ENCODE measurements at regions not wholly inside any gene's neighbourhood (a gene's known extent, or its start where the extent isn't known, plus 50 kb on each side); places are given as distances from the start of the nearest gene placed in this dataset.
"Not testable (repeated sequence)": the region's sequence is repeated elsewhere in the genome, so short reads cannot be mapped to it uniquely, and the experiment has no call there.

DNA sequence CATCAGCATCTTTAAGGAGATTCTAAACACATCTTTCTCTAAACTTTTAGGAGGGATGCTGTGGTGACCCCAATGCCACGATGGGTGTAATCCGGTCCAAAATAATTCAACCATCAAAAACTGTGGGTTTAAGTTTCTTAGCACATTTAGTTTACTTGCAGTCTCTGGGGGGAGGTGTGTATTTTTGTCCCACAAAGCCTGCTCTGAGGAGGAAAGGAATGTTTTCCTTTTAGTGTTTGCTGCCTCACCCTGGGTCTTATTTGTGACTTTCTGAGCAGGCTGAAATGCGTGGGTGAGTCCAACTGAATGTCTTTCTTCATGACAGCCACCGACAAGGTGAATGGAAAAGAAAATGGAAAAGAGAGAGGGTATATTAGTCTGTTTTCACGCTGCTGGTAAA lies 1324.7 kb downstream of the AACS start:
- no peak for DNase-seq (ENCODE audit: low read depth in 3 of 3, low spot score in 2 of 3)

DNA sequence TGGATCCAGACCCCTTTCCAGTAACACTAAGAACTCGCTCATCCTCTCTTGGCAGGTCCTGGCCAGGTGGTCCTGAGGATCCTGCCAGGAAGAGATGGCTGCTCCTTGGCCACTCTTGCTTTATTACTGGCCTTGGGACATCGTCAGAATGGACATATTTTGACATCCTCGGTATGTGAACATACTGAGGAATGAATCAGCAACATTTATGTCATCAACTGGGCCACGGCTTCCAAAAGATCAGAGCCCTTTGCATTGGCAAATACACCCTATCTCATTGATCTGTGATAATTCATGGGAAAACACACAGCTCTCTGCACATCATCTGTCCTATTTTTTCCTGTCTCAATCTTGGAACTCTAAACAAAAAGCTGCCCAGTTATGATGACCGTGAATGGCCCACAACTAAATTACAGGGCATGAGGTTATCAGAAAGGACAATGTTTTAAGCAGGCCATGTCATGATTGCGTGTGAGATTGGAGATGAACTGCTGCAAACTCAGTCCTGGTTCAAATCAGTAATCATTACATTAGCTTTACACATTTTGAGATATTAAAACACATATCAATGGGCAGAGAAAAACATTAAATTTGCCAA lies 1325.8 kb downstream of the AACS start:
- no peak for DNase-seq (ENCODE audit: low read depth in 3 of 3, low spot score in 2 of 3)

DNA sequence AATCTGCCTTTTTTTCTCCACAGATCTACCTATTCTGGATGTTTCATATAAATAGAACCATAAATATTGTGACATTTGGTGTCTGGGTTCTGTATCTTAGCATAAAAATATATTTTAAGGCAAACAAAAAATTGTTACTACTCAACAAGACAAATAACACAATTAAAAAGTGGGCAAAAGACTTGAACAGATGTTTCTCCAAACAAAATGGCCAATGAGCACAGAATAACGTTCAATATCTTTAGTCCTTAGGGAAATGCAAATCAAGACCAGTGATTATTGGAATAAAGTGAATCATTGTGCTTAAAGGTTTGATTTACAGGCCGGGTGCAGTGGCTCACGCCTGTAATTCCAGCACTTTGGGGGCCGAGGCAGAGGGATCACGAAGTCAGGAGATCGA lies 1331.3 kb downstream of the AACS start:
- DNase-seq (ENCODE audit: low read depth in 3 of 3, low spot score in 2 of 3) = no peak

DNA sequence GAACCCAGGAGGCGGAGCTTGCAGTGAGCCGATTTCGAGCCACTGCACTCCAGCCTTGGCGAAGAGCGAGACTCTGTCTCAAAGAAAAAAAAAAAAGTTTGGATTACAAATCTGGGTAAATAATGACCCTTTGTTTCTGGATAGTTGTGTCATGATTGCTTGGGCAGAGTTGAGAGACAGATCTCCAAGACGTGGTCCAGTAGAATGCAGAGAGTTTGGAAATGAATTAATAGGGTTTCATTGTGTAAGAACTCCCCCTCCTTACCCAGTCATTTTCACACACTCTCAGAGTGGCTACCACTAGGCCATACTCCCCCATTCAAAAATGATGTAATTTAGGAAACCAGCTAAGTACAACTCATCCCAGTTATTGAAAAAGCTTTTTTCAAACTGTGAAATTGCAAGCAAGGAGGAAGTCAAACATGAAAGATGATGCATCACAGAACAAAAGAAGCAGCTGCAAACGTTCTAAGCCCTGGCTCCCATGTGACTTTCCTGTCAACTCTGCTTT lies 1331.9 kb downstream of the AACS start:
- DNase-seq (ENCODE audit: low read depth in 3 of 3, low spot score in 2 of 3) = no peak

DNA sequence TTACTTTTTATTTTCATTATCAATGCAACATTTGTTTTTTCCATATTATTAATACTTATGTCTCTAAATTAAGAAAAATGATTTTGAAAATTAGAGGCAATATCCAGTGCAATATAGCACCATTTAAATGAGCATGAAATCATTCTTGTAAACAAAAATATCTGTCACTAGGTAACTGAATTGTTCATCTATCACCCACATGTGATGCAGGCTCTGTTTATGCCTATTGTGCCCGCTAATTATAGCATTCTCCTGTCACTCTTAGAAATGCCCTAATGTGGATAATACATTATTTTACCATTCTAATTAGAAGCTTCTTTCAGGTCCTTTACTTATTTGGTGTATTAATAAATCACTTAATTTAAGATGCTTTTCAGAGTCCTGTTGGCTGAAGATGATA lies 1332.4 kb downstream of the AACS start:
- DNase-seq (ENCODE audit: low read depth in 3 of 3, low spot score in 2 of 3) = no peak

DNA sequence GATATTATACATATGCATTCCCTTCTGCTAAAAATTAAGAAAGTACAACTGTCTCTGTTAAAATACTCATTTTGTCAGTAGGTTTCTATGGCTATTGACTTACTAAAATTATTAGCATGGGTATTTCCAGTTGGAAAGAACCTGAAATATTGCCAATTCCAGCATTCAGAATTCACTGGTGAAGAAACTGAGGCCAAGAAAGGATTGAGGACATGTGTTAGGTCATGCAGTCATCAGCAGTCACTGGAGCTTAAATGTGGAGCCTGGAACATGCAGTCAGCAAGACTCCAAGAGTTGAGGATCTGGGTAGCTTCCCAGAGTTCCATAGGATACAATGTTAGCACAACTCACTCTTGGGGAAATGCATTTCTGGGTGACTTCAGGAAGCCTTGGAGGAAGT lies 1335.6 kb downstream of the AACS start:
- DNase-seq (ENCODE audit: low read depth in 3 of 3, low spot score in 2 of 3) = no peak

DNA sequence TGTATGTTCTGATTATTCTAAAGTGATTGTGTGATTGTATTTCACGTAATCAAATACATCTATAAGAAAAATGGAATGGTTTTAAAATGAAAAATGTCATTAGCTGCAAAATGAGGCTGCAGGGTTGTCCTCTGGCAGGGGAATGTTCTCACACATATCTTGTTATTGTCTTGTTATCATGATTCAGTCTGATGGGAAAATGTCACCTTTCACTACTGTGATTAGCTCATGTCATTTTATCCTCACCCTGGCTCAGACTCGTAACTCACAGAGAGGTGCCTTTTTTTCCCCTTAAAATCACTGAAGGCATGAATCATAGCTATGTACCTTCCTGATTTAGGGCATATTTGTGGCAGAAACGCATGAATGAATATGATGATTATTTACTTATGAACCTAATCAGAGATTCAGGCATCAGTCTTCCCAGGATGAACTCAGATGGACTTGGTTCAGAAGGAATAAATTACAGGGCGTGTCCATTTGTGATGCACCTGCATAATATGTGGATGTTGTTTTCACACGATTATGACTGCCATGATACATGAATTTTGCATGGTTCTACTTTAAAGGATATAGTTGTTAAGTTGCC lies 1339.2 kb downstream of the AACS start:
- no peak for DNase-seq (ENCODE audit: low read depth in 3 of 3, low spot score in 2 of 3)

DNA sequence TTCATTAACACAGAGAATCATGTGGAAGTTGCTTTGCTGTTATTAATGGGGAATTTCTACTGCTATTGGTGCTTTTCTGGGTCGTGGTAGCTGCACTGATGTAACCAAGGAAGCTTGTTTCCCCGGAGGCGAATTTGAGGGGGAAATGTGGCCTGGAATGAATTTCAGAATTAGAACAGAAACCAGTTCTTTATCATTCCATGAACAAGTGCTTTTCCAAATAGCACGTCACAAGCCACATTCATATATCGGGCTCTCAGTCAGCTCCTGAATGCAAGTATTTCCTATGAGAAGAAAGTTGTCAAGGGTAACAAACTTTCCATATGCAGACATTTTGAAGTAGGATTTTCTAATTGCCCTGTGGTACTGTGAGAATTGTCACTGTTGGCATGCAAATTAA lies 1353.2 kb downstream of the AACS start:
- DNase-seq (ENCODE audit: low read depth in 3 of 3, low spot score in 2 of 3) = no peak

DNA sequence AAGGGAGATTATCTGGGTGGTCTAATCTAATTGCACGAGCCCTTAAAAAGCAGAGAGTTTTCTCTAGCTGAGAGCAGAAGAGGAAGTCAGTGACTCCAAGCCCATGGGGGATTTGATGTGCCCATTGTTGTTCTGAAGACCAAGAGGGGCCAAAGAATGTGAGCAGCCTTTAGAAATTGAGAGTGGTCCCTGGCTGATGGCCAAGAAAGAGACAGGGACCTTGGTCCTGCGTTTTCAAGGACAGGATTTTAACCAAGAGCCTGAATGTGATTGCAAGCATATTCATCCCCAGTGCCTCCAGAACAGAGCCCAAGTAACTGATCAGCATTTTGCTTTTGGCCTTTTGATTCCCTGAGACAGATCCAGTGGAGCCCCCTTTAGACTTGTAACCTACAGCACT lies 1353.9 kb downstream of the AACS start:
- DNase-seq (ENCODE audit: low read depth in 3 of 3, low spot score in 2 of 3) = no peak

DNA sequence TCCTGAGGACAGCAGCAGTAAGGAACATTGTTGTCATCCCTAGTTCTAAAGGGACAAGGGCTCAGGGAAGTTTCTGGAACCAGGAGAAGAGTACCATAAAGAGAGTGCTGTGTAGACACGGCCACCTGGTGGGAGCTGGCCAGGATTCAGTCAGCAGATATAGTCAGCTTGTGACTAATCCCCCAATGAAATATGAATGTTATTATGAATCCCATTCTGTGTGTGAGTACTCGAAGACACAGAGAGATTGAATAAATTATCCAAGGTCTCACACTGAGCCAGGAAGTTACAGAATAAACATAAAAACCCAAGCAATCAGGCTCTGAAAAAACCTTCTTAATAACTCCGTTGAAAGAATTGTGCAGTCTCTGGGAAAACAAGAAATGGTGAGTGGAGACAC lies 1359.5 kb downstream of the AACS start:
- no peak for DNase-seq (ENCODE audit: low read depth in 3 of 3, low spot score in 2 of 3)

DNA sequence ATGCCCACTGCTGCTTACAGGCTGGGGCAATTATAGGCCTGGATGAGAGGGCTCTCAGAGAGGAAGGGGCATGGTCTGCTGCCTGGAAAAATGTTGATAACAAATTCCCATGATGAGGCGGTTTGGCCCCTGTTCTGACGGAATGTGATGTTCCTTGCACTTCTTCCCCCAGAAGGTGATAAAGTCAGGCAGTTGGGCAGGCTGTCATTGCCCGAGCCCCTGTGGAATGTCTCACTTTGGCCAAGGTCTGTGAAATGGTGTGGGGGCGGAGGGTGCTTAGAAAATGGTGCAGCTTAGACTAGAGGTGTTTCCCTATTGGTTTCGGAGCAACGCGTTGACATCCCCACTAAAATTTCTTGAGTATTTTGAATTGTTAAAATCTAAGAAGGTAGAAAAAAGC lies 1360.0 kb downstream of the AACS start:
- DNase-seq (ENCODE audit: low read depth in 3 of 3, low spot score in 2 of 3) = no peak

DNA sequence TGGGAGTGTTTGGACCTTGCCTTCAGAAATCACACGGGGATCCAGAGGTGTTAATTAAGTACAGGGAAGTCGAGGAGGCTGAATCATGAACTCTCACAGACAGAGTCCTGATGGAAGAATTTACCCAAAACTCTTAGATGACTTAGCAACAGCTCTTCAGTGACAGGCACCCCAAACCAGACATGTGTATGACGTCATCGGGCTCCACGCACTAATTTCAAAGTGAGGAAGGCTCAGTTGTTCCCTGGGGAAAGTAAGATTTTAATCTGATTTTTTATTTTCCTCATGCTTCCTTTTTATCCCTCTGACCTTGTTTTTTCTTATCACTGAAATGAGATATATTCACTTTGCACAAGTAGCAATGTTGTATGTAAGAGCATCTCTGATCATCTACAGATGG lies 1363.5 kb downstream of the AACS start:
- no peak for DNase-seq (ENCODE audit: low read depth in 3 of 3, low spot score in 2 of 3)

DNA sequence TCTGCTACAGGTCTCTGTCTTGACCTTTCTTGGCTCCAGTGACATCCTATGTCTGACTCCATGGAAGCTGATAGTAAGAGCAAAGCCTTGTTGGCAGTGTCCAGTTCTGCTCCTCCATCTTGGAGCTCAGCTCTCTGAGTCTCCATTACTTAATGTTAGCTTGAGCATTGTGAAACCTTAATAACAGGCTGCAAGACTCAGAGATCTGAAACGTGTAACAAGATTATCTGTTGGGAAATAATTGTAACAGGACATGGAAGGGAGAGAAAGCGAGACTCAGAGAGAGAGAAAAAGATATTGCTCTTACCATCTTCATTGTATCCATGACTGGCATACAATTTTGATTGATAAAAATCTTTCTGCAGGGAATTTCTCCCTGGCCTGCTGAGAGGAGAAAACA lies 1365.7 kb downstream of the AACS start:
- no peak for DNase-seq (ENCODE audit: low read depth in 3 of 3, low spot score in 2 of 3)

DNA sequence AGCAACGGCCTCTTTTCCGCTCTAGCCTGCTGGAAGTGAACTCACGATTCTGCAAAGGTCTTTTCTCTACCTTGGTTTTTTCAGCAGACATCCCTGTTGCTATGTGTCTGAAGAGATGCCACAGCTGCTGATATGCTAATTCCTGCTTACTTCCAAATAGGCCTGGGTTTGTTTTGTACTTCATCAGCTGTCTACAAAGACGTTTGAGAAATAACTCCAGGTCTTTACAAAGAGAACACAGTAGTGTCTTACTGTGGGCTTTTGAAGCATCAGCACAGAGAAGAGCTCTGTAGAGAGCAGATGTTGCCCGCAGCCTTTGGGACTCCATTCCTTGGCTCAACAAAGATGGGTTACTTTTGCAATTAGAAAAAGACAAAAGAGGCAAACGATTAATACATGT lies 1366.5 kb downstream of the AACS start:
- no peak for DNase-seq (ENCODE audit: low read depth in 3 of 3, low spot score in 2 of 3)

DNA sequence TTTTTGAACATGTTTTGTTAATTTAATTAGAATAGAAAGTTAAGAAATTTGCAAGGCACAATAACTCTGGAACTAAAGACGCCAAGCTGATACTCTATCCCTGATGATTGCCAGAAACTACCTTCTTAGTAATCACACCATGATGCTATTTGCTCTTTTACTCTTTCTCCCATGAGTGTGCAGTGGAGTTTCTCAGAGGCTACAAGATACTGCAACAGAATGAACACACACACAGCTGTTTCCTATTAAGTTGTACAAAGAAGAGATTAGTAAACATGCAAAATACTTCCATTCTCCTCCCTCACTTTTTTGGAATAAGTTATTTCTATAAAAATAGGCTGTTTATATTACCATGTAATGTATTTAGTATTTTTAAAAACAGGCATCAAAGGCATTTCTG lies 1367.5 kb downstream of the AACS start:
- no peak for DNase-seq (ENCODE audit: low read depth in 3 of 3, low spot score in 2 of 3)

DNA sequence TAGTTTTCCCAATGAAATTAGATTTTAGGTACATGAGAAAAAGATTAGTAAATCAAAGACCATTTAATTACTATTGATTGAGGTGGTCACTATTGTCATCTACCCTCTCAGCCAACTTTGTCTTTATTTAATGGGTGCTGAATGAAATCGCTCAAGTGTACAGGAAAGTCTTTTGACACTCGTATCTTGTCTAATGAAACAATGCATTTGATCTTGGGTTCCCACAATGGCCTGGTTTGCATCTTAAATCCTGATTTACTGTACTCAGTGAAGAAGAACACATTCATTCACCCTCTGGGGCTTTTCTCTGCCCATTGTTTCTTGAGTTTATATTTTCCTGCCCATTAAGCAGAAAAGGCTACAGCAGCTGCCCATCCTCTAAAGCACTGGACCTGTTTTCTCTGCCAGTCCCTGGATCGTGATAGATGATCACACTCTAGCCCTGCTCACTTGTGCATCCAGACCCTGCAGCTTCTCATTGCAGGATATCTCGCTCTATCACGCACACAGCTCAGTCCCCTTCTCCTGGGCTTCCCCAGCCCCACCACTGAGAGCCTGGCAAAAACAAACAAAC lies 1369.3 kb downstream of the AACS start:
- no peak for DNase-seq (ENCODE audit: low read depth in 3 of 3, low spot score in 2 of 3)

DNA sequence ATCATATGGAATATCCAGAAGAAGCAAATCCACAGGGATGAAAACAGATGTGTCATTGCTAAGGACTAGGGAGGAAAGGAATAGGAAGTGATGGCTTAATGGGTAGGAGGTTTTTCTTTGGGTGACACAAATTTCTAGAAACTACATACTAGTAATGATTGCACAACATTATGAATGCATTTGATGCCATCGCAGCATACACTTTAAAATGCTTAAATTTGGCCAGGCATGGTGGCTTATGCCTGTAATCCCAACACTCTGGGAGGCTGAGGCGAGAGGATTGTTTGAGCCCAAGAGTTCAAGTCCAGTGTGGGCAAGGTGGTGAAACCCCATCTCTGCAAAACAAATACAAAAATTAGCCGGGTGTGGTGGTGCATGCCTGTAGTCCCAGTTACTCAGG lies 1370.8 kb downstream of the AACS start:
- no peak for DNase-seq (ENCODE audit: low read depth in 3 of 3, low spot score in 2 of 3)

DNA sequence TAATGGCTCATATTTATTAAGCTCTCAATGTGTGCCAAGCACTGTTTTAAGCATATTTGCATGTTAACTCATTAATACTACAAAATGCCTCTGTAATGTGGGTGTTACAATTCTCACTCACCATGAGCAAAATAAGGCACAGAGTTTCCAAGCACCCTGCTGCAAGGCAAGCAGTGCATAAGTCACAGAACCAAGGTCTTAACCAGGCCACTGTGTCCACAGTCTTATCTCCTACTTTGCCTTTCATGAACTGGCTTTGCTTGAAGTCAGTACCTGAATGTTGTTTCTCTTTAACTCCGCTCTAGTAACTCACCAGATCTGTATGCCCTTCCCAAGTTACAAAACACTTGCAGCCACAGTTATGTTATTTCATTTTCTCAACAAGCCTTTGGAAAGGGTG lies 1372.7 kb downstream of the AACS start:
- DNase-seq (ENCODE audit: low read depth in 3 of 3, low spot score in 2 of 3) = no peak

DNA sequence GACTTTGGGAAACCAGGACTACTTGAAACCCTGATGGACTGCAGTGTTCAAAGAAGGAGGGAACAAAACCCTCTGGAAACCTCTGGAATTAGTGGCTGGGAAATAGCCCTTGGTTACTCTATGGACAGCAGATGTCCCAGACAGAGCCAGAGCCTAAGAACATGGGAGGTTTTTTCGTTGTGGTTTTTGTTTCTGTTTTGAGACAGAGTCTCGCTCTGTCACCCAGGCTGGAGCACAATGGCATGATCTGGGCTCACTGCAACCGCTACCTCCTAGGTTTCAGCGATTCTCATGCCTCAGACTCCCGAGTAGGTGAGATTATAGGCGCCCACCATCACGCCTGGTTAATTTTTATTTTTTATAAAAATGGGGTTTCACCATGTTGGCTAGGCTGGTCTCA lies 1378.7 kb downstream of the AACS start:
- DNase-seq (ENCODE audit: low read depth in 3 of 3, low spot score in 2 of 3) = no peak

DNA sequence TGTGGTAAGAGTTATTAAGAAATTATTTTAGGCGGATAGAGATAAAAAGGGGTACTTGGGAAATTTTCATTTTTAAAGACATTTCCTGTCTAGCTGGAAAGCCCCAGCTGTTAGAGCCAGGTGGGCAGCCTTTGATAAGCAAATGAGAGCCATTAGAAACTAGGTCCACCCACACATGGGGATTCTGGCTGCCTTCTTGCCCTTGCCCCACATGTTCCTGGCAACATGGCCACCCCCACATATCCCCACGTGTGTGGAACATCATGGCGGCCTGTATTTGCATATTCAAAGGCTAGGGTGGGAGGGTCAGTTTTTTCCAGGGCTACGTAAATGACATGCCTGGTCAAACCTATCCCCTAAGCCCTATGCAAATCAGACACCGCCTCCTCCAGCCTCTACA lies 1382.1 kb downstream of the AACS start:
- no peak for DNase-seq (ENCODE audit: low read depth in 3 of 3, low spot score in 2 of 3)

DNA sequence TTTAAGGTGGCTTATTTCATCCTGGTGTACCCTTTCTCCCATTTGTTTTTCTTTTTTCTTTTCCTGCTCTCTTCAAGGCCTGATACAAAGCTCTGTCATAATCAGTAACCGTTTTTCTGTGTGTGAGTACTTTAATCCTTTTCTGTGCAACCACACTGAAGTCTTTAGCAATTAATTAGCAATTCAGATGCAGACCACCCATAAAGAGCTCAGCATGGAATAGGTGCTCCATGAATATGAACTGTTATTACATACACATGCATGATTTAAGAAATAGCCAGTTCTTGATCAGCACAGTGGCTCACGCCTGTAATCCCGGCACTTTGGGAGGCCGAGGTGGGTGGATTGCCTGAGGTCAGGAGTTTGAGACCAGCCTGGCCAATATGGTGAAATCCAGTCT lies 1386.6 kb downstream of the AACS start:
- DNase-seq (ENCODE audit: low read depth in 3 of 3, low spot score in 2 of 3) = no peak

DNA sequence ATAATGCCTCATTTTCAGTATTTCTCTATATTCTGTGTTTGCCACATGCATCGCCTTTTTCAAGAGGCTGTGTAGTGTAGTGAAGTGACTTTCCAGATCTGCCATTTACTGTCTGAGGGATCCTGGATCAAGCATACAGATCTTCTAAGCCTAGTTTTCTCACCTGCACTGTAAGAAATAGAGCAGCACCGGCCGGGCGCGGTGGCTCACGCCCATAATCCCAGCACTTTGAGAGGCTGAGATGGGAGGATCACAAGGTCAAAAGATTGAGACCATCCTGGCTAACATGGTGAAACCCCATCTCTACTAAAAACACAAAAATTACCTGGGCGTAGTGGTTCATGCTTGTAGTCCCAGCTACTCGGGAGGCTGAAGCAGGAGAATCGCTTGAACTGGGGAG lies 1387.5 kb downstream of the AACS start:
- DNase-seq (ENCODE audit: low read depth in 3 of 3, low spot score in 2 of 3) = not testable (repeated sequence)

DNA sequence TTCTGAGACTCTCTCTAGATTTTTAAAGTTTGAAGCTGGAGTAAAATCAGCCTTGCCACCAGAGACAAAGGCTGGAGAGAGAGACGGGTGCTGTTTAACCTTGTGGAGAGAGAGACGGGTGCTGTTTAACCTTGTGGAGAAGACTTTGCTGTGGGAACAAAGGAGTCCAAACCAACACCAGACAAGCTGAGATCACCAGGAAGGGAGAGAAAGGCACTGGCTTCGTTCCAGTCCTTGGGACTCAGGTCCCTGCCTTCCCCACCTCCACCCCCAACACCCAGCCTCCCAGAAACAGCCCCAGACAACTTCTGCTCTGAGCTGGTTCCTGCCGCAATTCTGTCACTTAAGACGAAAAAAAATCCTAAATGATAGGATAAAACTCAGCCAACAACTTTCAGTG lies 1389.3 kb downstream of the AACS start:
- DNase-seq (ENCODE audit: low read depth in 3 of 3, low spot score in 2 of 3) = no peak
